GM12872 (cell line): ENCODE measurements at regions not wholly inside any gene's neighbourhood (a gene's known extent, or its start where the extent isn't known, plus 50 kb on each side); places are given as distances from the start of the nearest gene placed in this dataset.
A peak's percentile ranks its signal among the peaks of the same experiment; 100 is the strongest.

Experiments used
- TF ChIP-seq, protein P1 (sequence below): IDR thresholded peaks from 3 replicates; pipeline ENCODE4 v1.5.1; 2011; ENCODE audit warnings: low read depth, mild to moderate bottlenecking, low read length, moderate library complexity; ENCODE audit not compliant: insufficient read depth

GRCh38 chr4:27861381-27861787, 1000.7 kb downstream of the STIM2 start:
- TF ChIP-seq, protein P1, sequence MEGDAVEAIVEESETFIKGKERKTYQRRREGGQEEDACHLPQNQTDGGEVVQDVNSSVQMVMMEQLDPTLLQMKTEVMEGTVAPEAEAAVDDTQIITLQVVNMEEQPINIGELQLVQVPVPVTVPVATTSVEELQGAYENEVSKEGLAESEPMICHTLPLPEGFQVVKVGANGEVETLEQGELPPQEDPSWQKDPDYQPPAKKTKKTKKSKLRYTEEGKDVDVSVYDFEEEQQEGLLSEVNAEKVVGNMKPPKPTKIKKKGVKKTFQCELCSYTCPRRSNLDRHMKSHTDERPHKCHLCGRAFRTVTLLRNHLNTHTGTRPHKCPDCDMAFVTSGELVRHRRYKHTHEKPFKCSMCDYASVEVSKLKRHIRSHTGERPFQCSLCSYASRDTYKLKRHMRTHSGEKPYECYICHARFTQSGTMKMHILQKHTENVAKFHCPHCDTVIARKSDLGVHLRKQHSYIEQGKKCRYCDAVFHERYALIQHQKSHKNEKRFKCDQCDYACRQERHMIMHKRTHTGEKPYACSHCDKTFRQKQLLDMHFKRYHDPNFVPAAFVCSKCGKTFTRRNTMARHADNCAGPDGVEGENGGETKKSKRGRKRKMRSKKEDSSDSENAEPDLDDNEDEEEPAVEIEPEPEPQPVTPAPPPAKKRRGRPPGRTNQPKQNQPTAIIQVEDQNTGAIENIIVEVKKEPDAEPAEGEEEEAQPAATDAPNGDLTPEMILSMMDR, result peak; percentile 45

DNA sequence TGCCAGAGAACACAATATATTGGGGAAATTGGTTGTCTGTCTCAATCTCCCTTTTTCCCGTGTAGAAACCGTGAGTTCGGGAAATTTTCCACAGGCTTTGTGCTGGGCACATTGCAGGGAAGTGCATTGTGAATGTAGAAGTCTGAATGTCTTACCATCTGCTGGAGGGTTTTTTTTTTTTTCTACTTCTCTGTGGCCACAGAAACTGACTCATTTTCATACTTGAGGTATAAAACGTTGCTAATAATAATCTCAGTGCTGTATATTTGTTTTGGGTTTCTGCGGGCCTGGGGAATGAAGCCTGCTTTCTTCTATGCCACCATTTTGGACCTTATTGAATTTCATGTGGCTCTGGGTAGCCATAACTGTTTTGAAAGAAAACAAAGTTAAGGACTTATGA, 1001.2 kb downstream of the STIM2 start:
- TF ChIP-seq, protein P1, result no peak

DNA sequence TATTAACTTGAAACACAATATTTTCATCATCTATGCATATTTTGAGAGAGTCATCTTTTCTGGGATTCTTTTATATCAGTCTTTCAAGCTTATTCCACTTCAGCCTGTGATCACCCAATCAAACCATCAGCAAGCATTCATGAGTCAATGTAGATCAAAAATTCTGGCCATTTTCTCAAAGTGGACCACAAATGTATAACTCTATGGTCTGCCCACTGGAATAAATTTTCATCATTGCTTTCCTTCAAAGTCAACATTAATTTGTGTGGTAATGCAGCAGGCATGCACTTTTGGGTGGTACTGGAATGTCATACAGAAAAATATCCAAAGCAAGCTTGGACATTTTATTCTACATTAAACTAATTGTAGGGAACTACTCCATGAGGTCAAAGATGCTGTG, 1013.0 kb downstream of the STIM2 start:
- TF ChIP-seq, protein P1, result no peak

- TF ChIP-seq, protein P1, result no peak
These were observed 1021.1 kb downstream of the STIM2 start for GRCh38 chr4:27881705-27882104.

GRCh38 chr4:27886120-27886519, 1025.5 kb downstream of the STIM2 start:
- TF ChIP-seq, protein P1, result no peak

- TF ChIP-seq, protein P1, result no peak
These were observed 1027.0 kb downstream of the STIM2 start for GRCh38 chr4:27887646-27888045.

DNA sequence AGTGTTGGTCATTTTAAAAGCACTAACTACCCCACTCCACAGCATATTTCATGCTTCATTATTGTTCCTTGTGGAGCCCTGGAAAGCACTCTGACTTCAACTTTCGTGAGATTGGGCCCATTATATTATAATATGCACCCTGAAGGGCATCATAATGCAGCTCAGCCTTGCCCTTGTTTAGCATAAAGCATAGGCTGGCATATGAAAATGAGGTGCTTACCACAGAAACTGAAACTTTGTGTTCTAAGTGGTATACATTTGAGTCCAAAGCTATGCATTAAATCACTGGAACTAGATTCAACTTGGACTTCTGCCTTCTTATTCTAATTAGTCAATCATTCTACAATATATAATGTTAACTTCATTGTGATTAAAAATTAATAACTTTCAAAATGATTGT, 1027.9 kb downstream of the STIM2 start:
- TF ChIP-seq, protein P1, result no peak

DNA sequence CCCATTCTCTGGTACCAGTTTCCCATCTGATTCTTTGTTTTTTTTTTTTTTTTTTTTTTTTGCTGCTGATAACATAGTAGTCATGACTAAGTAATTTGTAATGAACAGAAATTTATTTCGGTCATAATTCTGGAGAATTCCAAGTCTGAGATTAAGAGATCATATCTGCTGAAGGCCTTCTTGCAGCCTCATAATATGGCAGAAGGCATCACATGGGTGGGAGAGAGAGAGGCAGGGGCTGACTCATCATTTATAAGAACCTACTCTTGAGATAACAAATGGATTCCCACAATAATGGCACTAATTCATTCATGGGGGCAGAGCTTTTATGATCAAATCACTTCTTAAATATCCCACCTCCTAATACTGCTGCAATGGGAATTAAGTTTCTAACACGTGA, 1034.3 kb downstream of the STIM2 start:
- TF ChIP-seq, protein P1, result no peak
